A673 (cell line): ENCODE measurements at regions not wholly inside any gene's neighbourhood (a gene's known extent, or its start where the extent isn't known, plus 50 kb on each side); places are given as distances from the start of the nearest gene placed in this dataset.
A peak's percentile ranks its signal among the peaks of the same experiment; 100 is the strongest.

ENCODE experiments used
- BruUV-seq: library from RNA; stranded (reverse); fragments of 400-500 nt; replicated peaks from 2 replicates; lab custom pipeline; 2021; lab: Mats Ljungman, UMichigan
- CTCF ChIA-PET: fragments of 300-600 bp; sonication (Branson Sonifier 250); formaldehyde crosslinking; loops from one replicate; lab custom pipeline; 2022; ENCODE audit warnings: antibody characterized with exemption; lab: Charles Lee
- POLR2A ChIA-PET: fragments of 300-600 bp; sonication (Branson Sonifier 250); formaldehyde crosslinking; loops from one replicate; lab custom pipeline; 2022; ENCODE audit warnings: antibody characterized with exemption; ENCODE audit not compliant: low non-redundant PET; lab: Charles Lee
- DNase-seq: peaks from one replicate; pipeline ENCODE4 v3.0.0-alpha.2; 2015; ENCODE audit warnings: low spot score
- H3K27ac ChIP-seq: fragments of 200-600 bp; sonication (generic); 2 replicates; pipeline ENCODE4 v1.5.1; 2016; ENCODE audit warnings: mixed run types, low read depth, mild to moderate bottlenecking, mixed read lengths, antibody characterized with exemption, low read length; ENCODE audit not compliant: poor library complexity, severe bottlenecking
- H3K27me3 ChIP-seq: fragments of 200-600 bp; sonication (generic); replicated peaks from 2 replicates; pipeline ENCODE4 v1.6.1; 2017; ENCODE audit warnings: mixed run types, low read depth, mild to moderate bottlenecking, mixed read lengths, antibody characterized with exemption, low read length; ENCODE audit not compliant: insufficient read depth, poor library complexity
- H3K36me3 ChIP-seq: fragments of 200-600 bp; sonication (generic); 2 replicates; pipeline ENCODE4 v1.6.1; 2016; ENCODE audit warnings: mixed run types, mild to moderate bottlenecking, mixed read lengths, antibody characterized with exemption, low read length; ENCODE audit not compliant: insufficient read depth, poor library complexity, severe bottlenecking
- H3K4me1 ChIP-seq: fragments of 200-600 bp; sonication (generic); 2 replicates; pipeline ENCODE4 v1.6.1; 2017; ENCODE audit warnings: mixed run types, mild to moderate bottlenecking, mixed read lengths, antibody characterized with exemption, low read length; ENCODE audit not compliant: insufficient read depth, poor library complexity, severe bottlenecking
- H3K4me3 ChIP-seq: fragments of 200-600 bp; sonication (generic); 2 replicates; pipeline ENCODE4 v1.5.1; 2016; ENCODE audit warnings: low read depth, mixed run types, mild to moderate bottlenecking, mixed read lengths, low read length; ENCODE audit not compliant: poor library complexity, severe bottlenecking
- H3K9me3 ChIP-seq: fragments of 200-600 bp; sonication (generic); 2 replicates; pipeline ENCODE4 v1.6.1; 2016; ENCODE audit warnings: mixed run types, low read depth, mild to moderate bottlenecking, mixed read lengths, antibody characterized with exemption, low read length; ENCODE audit not compliant: poor library complexity, severe bottlenecking
- CTCF ChIP-seq: fragments of 300-800, 200-600 bp; sonication (generic); conservative IDR thresholded peaks from 2 replicates; pipeline ENCODE4 v1.5.1; 2017; ENCODE audit warnings: low read depth, mild to moderate bottlenecking, antibody characterized with exemption, low read length, moderate library complexity, mixed read lengths
- EZH2 ChIP-seq: fragments of 200-600 bp; sonication (generic); IDR thresholded peaks from 2 replicates; pipeline ENCODE4 v1.6.1; 2017; ENCODE audit warnings: borderline replicate concordance, low read depth, mild to moderate bottlenecking, mixed read lengths, antibody characterized with exemption, low read length; ENCODE audit not compliant: poor library complexity, severe bottlenecking
- intact Hi-C: fragments of 100-400 bp; cut with micrococcal nuclease; formaldehyde crosslinking; loops from one replicate; pipeline ENCODE4 v1.10.0; 2022; ENCODE audit not compliant: unreplicated experiment

DNA sequence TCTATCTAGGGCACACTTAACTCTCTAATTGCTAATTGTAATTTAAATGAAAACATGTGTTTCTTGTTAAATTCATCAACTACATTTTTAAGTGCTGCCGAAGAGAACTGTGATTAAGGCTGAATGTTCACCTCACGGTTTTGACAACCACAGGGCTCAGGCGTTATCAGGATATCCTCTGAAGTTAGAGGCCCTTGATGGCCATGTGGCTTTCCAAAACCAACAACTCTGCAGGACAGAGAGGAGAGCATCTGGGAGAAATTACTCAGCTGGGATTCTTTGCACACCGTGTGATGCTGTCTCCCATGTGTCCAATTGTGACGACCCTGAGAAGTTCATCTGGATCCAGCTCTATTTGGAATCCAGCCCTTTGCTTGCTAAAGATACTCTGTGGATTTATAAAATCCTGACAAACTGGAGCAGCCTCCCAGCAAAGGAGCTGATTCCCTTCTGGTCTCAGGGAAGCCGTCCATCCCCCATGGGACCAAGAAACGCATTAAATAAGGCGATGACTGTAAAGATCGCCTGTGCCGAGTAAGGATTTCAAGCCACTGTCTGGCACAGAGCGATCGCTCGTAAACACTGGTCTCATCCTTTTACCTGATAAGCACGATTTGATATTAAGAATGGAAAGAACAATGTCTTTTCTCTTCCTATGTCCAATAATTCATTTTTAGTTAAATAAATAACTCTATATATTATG is 401.1 kb downstream of the CD83 start:
- no peak overlapping the region for H3K4me3 ChIP-seq
- no peaks in the 10 kb centered on the region for H3K27me3 ChIP-seq
- no peak overlapping the region for H3K27ac ChIP-seq
- no peaks in the 10 kb centered on the region for H3K36me3 ChIP-seq
- TF ChIP-seq CTCF: no peak
- TF ChIP-seq EZH2: no peak
- H3K4me1 ChIP-seq: peaks cover 6% of the 10 kb centered on the region
- intact Hi-C loops: no loop called here
- ChIA-PET POLR2A (no interaction called here), CTCF (no interaction called here)
- peak; percentile 29 for DNase-seq
- no TSS peak for BruUV-seq
- H3K9me3 ChIP-seq: no peaks in the 10 kb centered on the region

DNA sequence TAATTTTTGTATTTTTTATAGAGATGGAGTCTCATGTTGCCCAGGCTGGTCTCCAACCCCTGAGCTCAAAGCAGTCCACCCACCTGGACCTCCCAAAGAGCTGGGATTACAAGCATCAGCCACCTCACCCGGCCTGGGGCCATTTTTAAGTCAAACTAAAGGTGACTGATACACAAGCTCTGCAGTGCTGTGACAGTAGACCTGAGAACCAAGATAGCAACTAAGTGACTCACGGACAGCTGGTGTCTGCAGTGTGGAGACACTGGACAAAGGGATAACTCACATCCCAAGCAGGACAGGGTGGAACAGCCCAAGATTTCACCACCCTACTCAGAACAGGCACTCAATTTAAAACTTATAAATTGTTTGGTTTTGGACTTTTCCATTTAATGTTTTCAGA is 402.5 kb downstream of the CD83 start:
- peaks cover 6% of the 10 kb centered on the region for H3K4me1 ChIP-seq
- ChIA-PET CTCF (no interaction called here), POLR2A (no interaction called here)
- DNase-seq: no peak
- H3K36me3 ChIP-seq: no peaks in the 10 kb centered on the region
- no peaks in the 10 kb centered on the region for H3K27me3 ChIP-seq
- intact Hi-C loops: no loop called here
- H3K27ac ChIP-seq: no peak overlapping the region
- H3K4me3 ChIP-seq: no peak overlapping the region
- TF ChIP-seq CTCF (no peak), EZH2 (no peak)
- H3K9me3 ChIP-seq: no peaks in the 10 kb centered on the region
- BruUV-seq: no TSS peak

GRCh38 chr6:14520536-14520935 is 403.0 kb downstream of the CD83 start:
- Histone ChIP-seq H3K4me1 (peaks cover 6% of the 10 kb centered on the region), H3K27me3 (no peaks in the 10 kb centered on the region), H3K36me3 (no peaks in the 10 kb centered on the region), H3K27ac (no peak overlapping the region), H3K4me3 (no peak overlapping the region), H3K9me3 (no peaks in the 10 kb centered on the region)
- POLR2A ChIA-PET: no interaction called here
- no TSS peak for BruUV-seq
- no peak for DNase-seq
- intact Hi-C loops: no loop called here
- TF ChIP-seq EZH2 (no peak), CTCF (no peak)
- CTCF ChIA-PET: no interaction called here
